ENCODE measurements at regions not wholly inside any gene's neighbourhood (a gene's known extent, or its start where the extent isn't known, plus 50 kb on each side); places are given as distances from the start of the nearest gene placed in this dataset.

DNA sequence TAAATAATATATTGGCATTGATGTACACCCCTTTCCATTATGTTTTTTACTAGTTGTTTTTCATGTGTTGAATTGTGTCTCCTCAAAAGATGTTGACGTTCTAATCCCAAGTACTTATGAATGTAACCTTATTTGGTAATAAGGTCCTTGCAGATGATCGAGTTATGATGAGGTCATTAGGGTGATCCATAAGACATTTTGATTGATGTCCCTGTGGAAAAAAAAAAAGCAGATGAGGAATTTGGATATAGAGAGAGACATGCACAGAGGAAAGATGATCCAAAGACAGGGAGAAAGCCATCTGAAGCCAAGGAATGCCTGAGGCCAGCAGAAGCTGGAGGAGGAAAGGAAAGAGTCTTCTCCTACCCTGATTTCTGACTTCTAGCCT is 632.7 kb downstream of the TLR4 start:
- 27 to 35% (median 34%) methylated on average over 2 of the region's 2 CpGs for WGBS, 3 donors
- Histone ChIP-seq H3K4me3 (no peak overlapping the region), H3K4me1 (no peaks in the 10 kb centered on the region), H3K36me3 (ENCODE audit: insufficient read depth in 1 of 2, low read depth in 1 of 2) (no peaks in the 10 kb centered on the region), H3K27me3 (ENCODE audit: insufficient read depth in 3 of 3, low read length in 2 of 3) (no peaks in the 10 kb centered on the region), H3K9me3 (no peaks in the 10 kb centered on the region), H3K27ac (no peak overlapping the region)
- TF ChIP-seq, protein P1, sequence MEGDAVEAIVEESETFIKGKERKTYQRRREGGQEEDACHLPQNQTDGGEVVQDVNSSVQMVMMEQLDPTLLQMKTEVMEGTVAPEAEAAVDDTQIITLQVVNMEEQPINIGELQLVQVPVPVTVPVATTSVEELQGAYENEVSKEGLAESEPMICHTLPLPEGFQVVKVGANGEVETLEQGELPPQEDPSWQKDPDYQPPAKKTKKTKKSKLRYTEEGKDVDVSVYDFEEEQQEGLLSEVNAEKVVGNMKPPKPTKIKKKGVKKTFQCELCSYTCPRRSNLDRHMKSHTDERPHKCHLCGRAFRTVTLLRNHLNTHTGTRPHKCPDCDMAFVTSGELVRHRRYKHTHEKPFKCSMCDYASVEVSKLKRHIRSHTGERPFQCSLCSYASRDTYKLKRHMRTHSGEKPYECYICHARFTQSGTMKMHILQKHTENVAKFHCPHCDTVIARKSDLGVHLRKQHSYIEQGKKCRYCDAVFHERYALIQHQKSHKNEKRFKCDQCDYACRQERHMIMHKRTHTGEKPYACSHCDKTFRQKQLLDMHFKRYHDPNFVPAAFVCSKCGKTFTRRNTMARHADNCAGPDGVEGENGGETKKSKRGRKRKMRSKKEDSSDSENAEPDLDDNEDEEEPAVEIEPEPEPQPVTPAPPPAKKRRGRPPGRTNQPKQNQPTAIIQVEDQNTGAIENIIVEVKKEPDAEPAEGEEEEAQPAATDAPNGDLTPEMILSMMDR (IDR thresholded peaks at IDR 0.05) = no peak
- intact Hi-C loops (cut with DNase I) = no loop called here
- ATAC-seq = no peak
- DNase-seq = no peak

DNA sequence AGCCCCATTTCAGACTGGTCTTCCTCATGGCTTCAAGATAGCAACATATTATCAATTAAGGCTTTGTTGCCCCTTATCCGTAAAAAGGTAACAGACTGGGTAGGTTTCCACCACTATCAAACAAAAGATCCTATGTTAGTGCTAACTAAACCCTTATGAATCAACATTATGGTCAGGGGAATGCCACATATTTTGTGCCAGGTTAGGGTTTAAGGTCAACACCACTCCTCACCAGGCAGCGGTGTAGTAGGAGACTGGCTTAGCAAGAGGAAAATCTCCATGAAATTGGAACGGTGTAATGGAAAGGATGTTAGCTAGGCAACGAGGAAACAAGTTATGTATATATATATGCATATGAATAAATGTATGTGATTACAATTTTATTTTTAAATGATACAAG is 655.8 kb downstream of the TLR4 start:
- H3K27me3 ChIP-seq (ENCODE audit: insufficient read depth in 3 of 3, low read length in 2 of 3) = no peaks in the 10 kb centered on the region
- H3K9me3 ChIP-seq = no peaks in the 10 kb centered on the region
- 39 to 48% (median 43%) methylated on average over 4 of the region's 4 CpGs for WGBS, 3 donors
- H3K4me3 ChIP-seq = no peak overlapping the region
- DNase-seq (no peak), ATAC-seq (no peak)
- no peak overlapping the region for H3K27ac ChIP-seq
- intact Hi-C loops (cut with DNase I) = no loop called here
- TF ChIP-seq, protein P1 (IDR thresholded peaks at IDR 0.05) = no peak
- H3K36me3 ChIP-seq (ENCODE audit: insufficient read depth in 1 of 2, low read depth in 1 of 2) = no peaks in the 10 kb centered on the region
- no peaks in the 10 kb centered on the region for H3K4me1 ChIP-seq

DNA sequence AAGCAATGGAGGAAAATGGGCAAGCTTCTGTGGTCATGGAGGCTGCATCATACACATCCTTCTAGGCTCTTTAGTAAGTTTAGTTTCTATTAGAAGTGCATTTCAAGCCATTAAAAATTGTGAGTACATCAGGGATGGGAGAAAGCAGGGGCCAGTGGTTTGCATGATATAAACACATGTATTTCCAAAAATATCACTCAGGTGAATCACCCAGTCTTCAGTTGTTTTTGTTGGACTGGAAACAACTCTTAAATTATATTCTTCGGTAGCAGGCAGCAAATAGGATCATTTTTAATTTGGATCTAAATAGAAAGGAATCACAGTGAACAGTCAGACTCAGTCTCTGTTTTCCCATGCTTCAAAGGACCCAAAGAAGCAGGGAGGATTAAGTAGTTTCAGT is 657.9 kb downstream of the TLR4 start:
- Histone ChIP-seq H3K27ac (no peak overlapping the region), H3K27me3 (ENCODE audit: insufficient read depth in 3 of 3, low read length in 2 of 3) (no peaks in the 10 kb centered on the region), H3K36me3 (ENCODE audit: insufficient read depth in 1 of 2, low read depth in 1 of 2) (no peaks in the 10 kb centered on the region), H3K9me3 (no peaks in the 10 kb centered on the region), H3K4me3 (no peak overlapping the region), H3K4me1 (no peaks in the 10 kb centered on the region)
- ATAC-seq (no peak), DNase-seq (no peak)
- 40 to 56% (median 49%) methylated on average over 1 of the region's 1 CpG for WGBS, 3 donors
- TF ChIP-seq, protein P1 (IDR thresholded peaks at IDR 0.05) = no peak
- intact Hi-C loops (cut with DNase I) = no loop called here

DNA sequence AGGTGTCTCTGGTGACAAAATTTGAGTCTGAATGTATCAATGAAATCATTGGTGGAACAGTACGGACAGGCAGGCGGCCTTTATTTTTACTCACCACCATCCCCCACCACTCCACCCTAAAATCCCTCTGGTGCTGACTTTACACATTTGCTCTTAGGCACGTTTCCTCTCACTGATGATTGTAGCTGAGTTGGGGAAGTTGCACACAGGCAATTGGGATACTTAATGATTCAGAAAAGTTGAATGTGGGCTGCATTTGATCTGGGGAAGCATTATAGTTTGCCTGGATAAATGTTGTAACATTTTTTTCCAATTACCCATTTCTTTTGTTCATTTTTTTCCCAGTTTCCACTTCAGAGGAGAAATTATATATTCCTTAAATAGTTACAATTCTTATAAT is 658.4 kb downstream of the TLR4 start:
- Histone ChIP-seq H3K4me1 (no peaks in the 10 kb centered on the region), H3K36me3 (ENCODE audit: insufficient read depth in 1 of 2, low read depth in 1 of 2) (no peaks in the 10 kb centered on the region), H3K27ac (no peak overlapping the region), H3K9me3 (no peaks in the 10 kb centered on the region), H3K4me3 (no peak overlapping the region), H3K27me3 (ENCODE audit: insufficient read depth in 3 of 3, low read length in 2 of 3) (no peaks in the 10 kb centered on the region)
- intact Hi-C loops (cut with DNase I) = no loop called here
- DNase-seq (no peak), ATAC-seq (no peak)
- TF ChIP-seq, protein P1 (IDR thresholded peaks at IDR 0.05) = no peak
- 45 to 61% (median 46%) methylated on average over 3 of the region's 3 CpGs for WGBS, 3 donors

DNA sequence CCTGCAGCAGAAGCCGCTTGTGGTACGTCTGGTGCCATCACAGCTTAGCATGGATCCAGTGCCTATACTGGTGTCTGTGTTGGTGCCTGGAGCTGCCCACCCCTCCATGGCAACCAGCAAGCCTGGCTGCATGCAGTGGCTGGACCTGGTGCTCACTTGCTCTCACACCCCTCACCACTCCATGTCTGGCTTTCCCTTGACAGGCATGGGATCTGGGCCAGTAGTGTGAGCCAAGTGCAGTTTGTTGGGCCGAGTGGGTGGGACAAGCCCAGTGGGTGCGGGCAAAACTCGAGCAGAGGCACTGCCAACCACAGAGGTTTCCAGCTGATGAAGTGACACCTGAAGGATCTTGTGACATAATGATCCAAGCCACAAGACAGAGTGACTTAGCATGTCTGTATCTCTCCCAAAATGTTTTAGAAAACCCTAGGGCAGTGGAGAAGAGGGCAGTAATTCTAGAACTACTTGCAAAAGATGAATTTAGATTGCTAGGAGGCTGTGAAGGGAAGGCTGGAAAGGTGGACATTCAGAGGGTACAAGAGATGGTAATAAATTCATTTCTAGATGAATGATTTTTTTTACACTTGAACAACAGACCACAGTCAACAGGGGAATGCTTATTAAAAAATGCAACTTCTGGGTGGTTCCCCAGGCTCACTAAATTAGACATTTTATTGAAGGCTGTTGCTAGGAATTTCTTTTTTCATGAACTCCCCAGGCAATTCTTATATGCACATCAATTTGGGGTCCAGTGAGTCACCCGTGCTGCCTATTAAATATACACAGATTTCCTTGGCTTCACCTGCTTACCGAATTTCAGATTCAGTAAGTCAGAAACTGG is 660.3 kb downstream of the TLR4 start:
- no peaks in the 10 kb centered on the region for H3K36me3 ChIP-seq (ENCODE audit: insufficient read depth in 1 of 2, low read depth in 1 of 2)
- H3K4me3 ChIP-seq = no peak overlapping the region
- TF ChIP-seq, protein P1 (IDR thresholded peaks at IDR 0.05) = no peak
- no peaks in the 10 kb centered on the region for H3K9me3 ChIP-seq
- no peaks in the 10 kb centered on the region for H3K4me1 ChIP-seq
- no peak overlapping the region for H3K27ac ChIP-seq
- no peak for DNase-seq
- 76 to 83% (median 77%) methylated on average over 7 of the region's 7 CpGs for WGBS, 3 donors
- H3K27me3 ChIP-seq (ENCODE audit: insufficient read depth in 3 of 3, low read length in 2 of 3) = no peaks in the 10 kb centered on the region
- ATAC-seq = peak in 1 of 4 donors; percentile 30
- intact Hi-C loops (cut with DNase I) = no loop called here

Data from psoas muscle (tissue), 7 donors.